ENCODE measurements at regions not wholly inside any gene's neighbourhood (a gene's known extent, or its start where the extent isn't known, plus 50 kb on each side); places are given as distances from the start of the nearest gene placed in this dataset.

GRCh38 chr3:30521156-30521715, 85.2 kb upstream of the TGFBR2 start:
- ChIA-PET CTCF (no interaction called here), POLR2A (no interaction called here)
- DNase-seq (ENCODE audit: extremely low spot score) = no peak
- TF ChIP-seq SP1 (IDR thresholded peaks at IDR 0.05) = no peak
- TF ChIP-seq L3MBTL2 (conservative IDR thresholded peaks at IDR 0.05) = no peak
- no peak for TF ChIP-seq BHLHE40 (IDR thresholded peaks at IDR 0.05; ENCODE audit: borderline replicate concordance)
- TF ChIP-seq FOXA1 (IDR thresholded peaks at IDR 0.05) = no peak
- TF ChIP-seq LEF1 (IDR thresholded peaks at IDR 0.05; ENCODE audit: borderline replicate concordance) = no peak
- TF ChIP-seq FOXM1 (IDR thresholded peaks at IDR 0.05; ENCODE audit: borderline replicate concordance) = no peak
- no peak for TF ChIP-seq FOXK2 (IDR thresholded peaks at IDR 0.05)
- TF ChIP-seq CTBP1 (IDR thresholded peaks at IDR 0.05; ENCODE audit: borderline replicate concordance) = no peak
- TF ChIP-seq HDGF (IDR thresholded peaks at IDR 0.05; ENCODE audit: borderline replicate concordance) = no peak
- no peak for TF ChIP-seq SUZ12 (IDR thresholded peaks at IDR 0.05)
- no peak for TF ChIP-seq ELF4 (IDR thresholded peaks at IDR 0.05)
- TF ChIP-seq ARNT (IDR thresholded peaks at IDR 0.05) = no peak
- TF ChIP-seq TARDBP (IDR thresholded peaks at IDR 0.05) = no peak
- no peak for TF ChIP-seq PKNOX1 (IDR thresholded peaks at IDR 0.05)

- TF ChIP-seq SP1 (IDR thresholded peaks at IDR 0.05) (no peak), L3MBTL2 (conservative IDR thresholded peaks at IDR 0.05) (no peak), NFRKB (IDR thresholded peaks at IDR 0.05) (no peak), ARNT (IDR thresholded peaks at IDR 0.05) (no peak), FOXM1 (IDR thresholded peaks at IDR 0.05; ENCODE audit: borderline replicate concordance) (no peak), ZNF384 (IDR thresholded peaks at IDR 0.05) (no peak), SUZ12 (IDR thresholded peaks at IDR 0.05) (no peak), ELF4 (IDR thresholded peaks at IDR 0.05) (no peak), CTBP1 (IDR thresholded peaks at IDR 0.05; ENCODE audit: borderline replicate concordance) (no peak), FOXK2 (IDR thresholded peaks at IDR 0.05) (no peak), FOXA1 (IDR thresholded peaks at IDR 0.05) (no peak), LEF1 (IDR thresholded peaks at IDR 0.05; ENCODE audit: borderline replicate concordance) (no peak), BHLHE40 (IDR thresholded peaks at IDR 0.05; ENCODE audit: borderline replicate concordance) (no peak), TARDBP (IDR thresholded peaks at IDR 0.05) (no peak), PKNOX1 (IDR thresholded peaks at IDR 0.05) (no peak), HDGF (IDR thresholded peaks at IDR 0.05; ENCODE audit: borderline replicate concordance) (no peak)
- ChIA-PET POLR2A (no interaction called here), CTCF (no interaction called here)
- no peak for DNase-seq (ENCODE audit: extremely low spot score)
Measured at GRCh38 chr3:30522476-30522875, 83.9 kb upstream of the TGFBR2 start.

- no peak for DNase-seq (ENCODE audit: extremely low spot score)
- TF ChIP-seq CTBP1 (IDR thresholded peaks at IDR 0.05; ENCODE audit: borderline replicate concordance) (no peak), HDGF (IDR thresholded peaks at IDR 0.05; ENCODE audit: borderline replicate concordance) (no peak), BHLHE40 (IDR thresholded peaks at IDR 0.05; ENCODE audit: borderline replicate concordance) (no peak), FOXA1 (IDR thresholded peaks at IDR 0.05) (no peak), ZNF384 (IDR thresholded peaks at IDR 0.05) (no peak), FOXM1 (IDR thresholded peaks at IDR 0.05; ENCODE audit: borderline replicate concordance) (no peak), ELF4 (IDR thresholded peaks at IDR 0.05) (no peak), TARDBP (IDR thresholded peaks at IDR 0.05) (no peak), L3MBTL2 (conservative IDR thresholded peaks at IDR 0.05) (no peak), ARNT (IDR thresholded peaks at IDR 0.05) (no peak), LEF1 (IDR thresholded peaks at IDR 0.05; ENCODE audit: borderline replicate concordance) (no peak), SUZ12 (IDR thresholded peaks at IDR 0.05) (no peak), PKNOX1 (IDR thresholded peaks at IDR 0.05) (no peak), FOXK2 (IDR thresholded peaks at IDR 0.05) (no peak), NFRKB (IDR thresholded peaks at IDR 0.05) (no peak), SP1 (IDR thresholded peaks at IDR 0.05) (no peak)
- ChIA-PET POLR2A (no interaction called here), CTCF (no interaction called here)
Measured at GRCh38 chr3:30523366-30523765, 83.0 kb upstream of the TGFBR2 start.

- CTCF ChIA-PET = no interaction called here
- POLR2A ChIA-PET = no interaction called here
- no peak for DNase-seq (ENCODE audit: extremely low spot score)
- TF ChIP-seq ELF4 (IDR thresholded peaks at IDR 0.05) (no peak), HDGF (IDR thresholded peaks at IDR 0.05; ENCODE audit: borderline replicate concordance) (no peak), FOXM1 (IDR thresholded peaks at IDR 0.05; ENCODE audit: borderline replicate concordance) (no peak), SP1 (IDR thresholded peaks at IDR 0.05) (no peak), L3MBTL2 (conservative IDR thresholded peaks at IDR 0.05) (no peak), NFRKB (IDR thresholded peaks at IDR 0.05) (no peak), FOXK2 (IDR thresholded peaks at IDR 0.05) (no peak), ARNT (IDR thresholded peaks at IDR 0.05) (no peak), LEF1 (IDR thresholded peaks at IDR 0.05; ENCODE audit: borderline replicate concordance) (no peak), SUZ12 (IDR thresholded peaks at IDR 0.05) (no peak), CTBP1 (IDR thresholded peaks at IDR 0.05; ENCODE audit: borderline replicate concordance) (no peak)
Measured at GRCh38 chr3:30524357-30525040, 81.9 kb upstream of the TGFBR2 start.

- no peak for DNase-seq (ENCODE audit: extremely low spot score)
- POLR2A ChIA-PET = no interaction called here
- CTCF ChIA-PET = no interaction called here
- TF ChIP-seq ARNT (IDR thresholded peaks at IDR 0.05) (no peak), BHLHE40 (IDR thresholded peaks at IDR 0.05; ENCODE audit: borderline replicate concordance) (no peak), NFRKB (IDR thresholded peaks at IDR 0.05) (no peak), HDGF (IDR thresholded peaks at IDR 0.05; ENCODE audit: borderline replicate concordance) (no peak), FOXM1 (IDR thresholded peaks at IDR 0.05; ENCODE audit: borderline replicate concordance) (no peak), ELF4 (IDR thresholded peaks at IDR 0.05) (no peak), PKNOX1 (IDR thresholded peaks at IDR 0.05) (no peak), FOXA1 (IDR thresholded peaks at IDR 0.05) (no peak), SUZ12 (IDR thresholded peaks at IDR 0.05) (no peak), ZNF384 (IDR thresholded peaks at IDR 0.05) (no peak), SP1 (IDR thresholded peaks at IDR 0.05) (no peak), TARDBP (IDR thresholded peaks at IDR 0.05) (no peak), LEF1 (IDR thresholded peaks at IDR 0.05; ENCODE audit: borderline replicate concordance) (no peak), L3MBTL2 (conservative IDR thresholded peaks at IDR 0.05) (no peak), FOXK2 (IDR thresholded peaks at IDR 0.05) (no peak), CTBP1 (IDR thresholded peaks at IDR 0.05; ENCODE audit: borderline replicate concordance) (no peak)
Measured at GRCh38 chr3:30526031-30526430, 80.4 kb upstream of the TGFBR2 start.

Data from HEK293T (cell line).